ENCODE measurements at regions not wholly inside any gene's neighbourhood (a gene's known extent, or its start where the extent isn't known, plus 50 kb on each side); places are given as distances from the start of the nearest gene placed in this dataset.

DNA sequence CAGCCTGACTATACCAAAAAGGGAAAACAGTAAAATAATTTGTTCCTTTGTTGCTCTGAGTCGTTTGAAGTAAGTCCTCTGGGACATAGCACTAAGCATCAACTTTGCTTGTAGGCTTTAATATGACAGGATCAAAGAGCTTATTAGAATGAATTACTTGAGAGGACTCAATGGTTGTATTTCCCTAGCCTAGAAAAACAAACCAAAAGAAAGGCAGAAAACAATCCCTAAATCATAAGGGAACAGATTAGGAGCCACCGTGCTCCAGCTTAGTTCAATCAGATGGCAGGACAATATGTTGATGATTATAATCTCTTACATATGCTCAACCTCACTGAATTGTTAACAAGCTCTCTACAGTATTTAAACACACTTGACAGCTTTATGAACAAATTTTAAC, 988.4 kb downstream of the FLRT2 start:
- Histone ChIP-seq H3K4me3 (no peak overlapping the region), H3K27me3 (no peaks in the 10 kb centered on the region), H3K27ac (no peak overlapping the region), H3K36me3 (no peaks in the 10 kb centered on the region), H3K9me3 (no peaks in the 10 kb centered on the region), H3K4me1 (no peaks in the 10 kb centered on the region)
- TF ChIP-seq, protein P1, sequence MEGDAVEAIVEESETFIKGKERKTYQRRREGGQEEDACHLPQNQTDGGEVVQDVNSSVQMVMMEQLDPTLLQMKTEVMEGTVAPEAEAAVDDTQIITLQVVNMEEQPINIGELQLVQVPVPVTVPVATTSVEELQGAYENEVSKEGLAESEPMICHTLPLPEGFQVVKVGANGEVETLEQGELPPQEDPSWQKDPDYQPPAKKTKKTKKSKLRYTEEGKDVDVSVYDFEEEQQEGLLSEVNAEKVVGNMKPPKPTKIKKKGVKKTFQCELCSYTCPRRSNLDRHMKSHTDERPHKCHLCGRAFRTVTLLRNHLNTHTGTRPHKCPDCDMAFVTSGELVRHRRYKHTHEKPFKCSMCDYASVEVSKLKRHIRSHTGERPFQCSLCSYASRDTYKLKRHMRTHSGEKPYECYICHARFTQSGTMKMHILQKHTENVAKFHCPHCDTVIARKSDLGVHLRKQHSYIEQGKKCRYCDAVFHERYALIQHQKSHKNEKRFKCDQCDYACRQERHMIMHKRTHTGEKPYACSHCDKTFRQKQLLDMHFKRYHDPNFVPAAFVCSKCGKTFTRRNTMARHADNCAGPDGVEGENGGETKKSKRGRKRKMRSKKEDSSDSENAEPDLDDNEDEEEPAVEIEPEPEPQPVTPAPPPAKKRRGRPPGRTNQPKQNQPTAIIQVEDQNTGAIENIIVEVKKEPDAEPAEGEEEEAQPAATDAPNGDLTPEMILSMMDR (IDR thresholded peaks at IDR 0.05): no peak
- TF ChIP-seq POLR2A (IDR thresholded peaks at IDR 0.05): no peak
- no peak for DNase-seq
- WGBS, 2 donors: 26% methylated on average over 2 of the region's 2 CpGs
- intact Hi-C loops (cut with DNase I): no loop called here

DNA sequence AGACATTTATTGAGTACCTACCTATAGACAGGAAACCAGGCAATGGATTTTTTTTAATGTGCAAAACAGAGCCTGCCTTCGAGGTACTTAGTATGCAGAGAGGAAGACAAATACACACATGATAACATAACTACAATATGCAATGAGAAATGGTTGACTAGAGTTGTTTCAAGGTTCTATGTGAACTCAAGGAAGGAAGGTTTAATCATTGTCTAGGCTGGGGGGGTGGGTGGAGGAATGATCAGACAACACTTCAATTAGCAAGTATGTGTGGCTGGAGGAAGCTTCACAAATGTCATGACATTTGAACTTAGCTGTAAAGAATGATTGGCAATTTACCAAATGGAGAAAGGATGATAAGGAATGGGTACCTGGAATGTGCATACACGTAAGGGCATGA, 985.3 kb downstream of the FLRT2 start:
- H3K4me1 ChIP-seq: no peaks in the 10 kb centered on the region
- no peak for TF ChIP-seq POLR2A (IDR thresholded peaks at IDR 0.05)
- TF ChIP-seq, protein P1 (IDR thresholded peaks at IDR 0.05): no peak
- intact Hi-C loops (cut with DNase I): no loop called here
- H3K36me3 ChIP-seq: no peaks in the 10 kb centered on the region
- no peak for DNase-seq
- H3K27me3 ChIP-seq: no peaks in the 10 kb centered on the region
- no peak overlapping the region for H3K27ac ChIP-seq
- no peak overlapping the region for H3K4me3 ChIP-seq
- no peaks in the 10 kb centered on the region for H3K9me3 ChIP-seq
- 40 to 51% methylated on average over 2 of the region's 2 CpGs for WGBS, 2 donors

DNA sequence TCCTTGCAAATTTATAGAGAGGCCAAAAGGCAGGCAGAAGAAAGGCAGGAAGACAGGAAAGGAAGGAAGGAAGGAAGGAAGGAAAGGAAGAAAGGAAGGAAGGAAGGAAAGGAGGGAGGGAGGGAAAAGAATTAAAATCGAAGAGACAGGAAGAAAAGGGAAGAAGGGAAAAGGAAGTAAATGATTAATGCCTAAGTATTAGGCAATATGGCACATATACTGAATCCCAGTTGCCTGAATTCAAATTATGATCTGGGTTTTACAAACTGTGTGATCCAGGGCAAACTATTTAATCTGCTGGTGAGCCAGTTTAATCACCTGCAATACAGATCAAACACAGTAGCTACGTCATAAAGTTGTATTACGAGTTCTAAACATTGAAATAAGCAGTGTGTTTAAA, 983.6 kb downstream of the FLRT2 start:
- Histone ChIP-seq H3K36me3 (no peaks in the 10 kb centered on the region), H3K27ac (no peak overlapping the region), H3K27me3 (no peaks in the 10 kb centered on the region), H3K4me3 (no peak overlapping the region), H3K9me3 (no peaks in the 10 kb centered on the region), H3K4me1 (no peaks in the 10 kb centered on the region)
- 45 to 54% methylated on average over 3 of the region's 3 CpGs for WGBS, 2 donors
- intact Hi-C loops (cut with DNase I): no loop called here
- DNase-seq: no peak
- no peak for TF ChIP-seq POLR2A (IDR thresholded peaks at IDR 0.05)
- TF ChIP-seq, protein P1 (IDR thresholded peaks at IDR 0.05): no peak

DNA sequence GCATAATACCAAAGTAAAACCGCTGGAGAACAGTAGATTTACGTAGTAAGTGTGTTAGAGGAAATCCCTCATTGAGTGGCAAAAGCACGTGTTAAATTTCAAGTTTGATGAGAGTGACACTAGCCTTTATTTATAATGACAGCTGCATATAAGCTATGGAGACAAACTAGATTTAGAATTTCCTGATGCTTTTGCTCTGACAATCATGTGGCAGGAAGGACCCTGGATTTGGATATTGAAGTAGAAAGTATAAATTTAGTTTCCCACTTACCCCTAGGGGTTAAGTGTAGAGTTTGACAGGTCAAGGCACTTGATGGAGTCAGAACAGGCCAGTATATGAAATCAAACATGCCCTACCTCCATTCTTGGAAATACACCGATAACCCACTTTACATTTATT, 983.1 kb downstream of the FLRT2 start:
- Histone ChIP-seq H3K9me3 (no peaks in the 10 kb centered on the region), H3K27ac (no peak overlapping the region), H3K36me3 (no peaks in the 10 kb centered on the region), H3K4me1 (no peaks in the 10 kb centered on the region), H3K27me3 (no peaks in the 10 kb centered on the region), H3K4me3 (no peak overlapping the region)
- intact Hi-C loops (cut with DNase I): no loop called here
- TF ChIP-seq, protein P1 (IDR thresholded peaks at IDR 0.05): no peak
- TF ChIP-seq POLR2A (IDR thresholded peaks at IDR 0.05): no peak
- no peak for DNase-seq
- WGBS, 2 donors: 57 to 63% methylated on average over 4 of the region's 4 CpGs

DNA sequence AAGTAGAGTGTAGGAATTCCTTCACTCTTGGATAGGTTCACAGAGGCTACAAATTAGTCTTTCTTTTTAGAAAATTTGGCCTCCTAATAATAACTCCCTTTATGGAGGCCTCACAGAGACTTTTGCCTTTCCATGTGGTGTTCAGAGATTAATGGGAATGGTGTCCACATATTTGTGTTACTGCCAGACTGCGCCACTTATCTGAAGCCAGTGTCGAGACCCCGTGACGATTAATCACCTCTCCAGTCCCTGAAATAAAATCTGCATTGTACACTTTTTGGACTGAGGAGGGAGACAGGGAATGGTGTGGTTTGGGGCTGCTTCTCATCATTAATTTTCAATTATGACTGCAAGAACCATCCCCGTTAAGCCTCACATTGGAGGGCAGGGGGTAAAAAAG, 980.5 kb downstream of the FLRT2 start:
- no peak for DNase-seq
- WGBS, 2 donors: 47 to 57% methylated on average over 4 to 5 of the region's 5 CpGs
- TF ChIP-seq, protein P1 (IDR thresholded peaks at IDR 0.05): no peak
- TF ChIP-seq POLR2A (IDR thresholded peaks at IDR 0.05): no peak
- H3K4me1 ChIP-seq: no peaks in the 10 kb centered on the region
- intact Hi-C loops (cut with DNase I): no loop called here
- H3K4me3 ChIP-seq: no peak overlapping the region
- H3K36me3 ChIP-seq: no peaks in the 10 kb centered on the region
- no peaks in the 10 kb centered on the region for H3K27me3 ChIP-seq
- no peak overlapping the region for H3K27ac ChIP-seq
- no peaks in the 10 kb centered on the region for H3K9me3 ChIP-seq

Measured in esophagus squamous epithelium (tissue), 5 donors.